NCI-H128 (cell line): ENCODE measurements at regions not wholly inside any gene's neighbourhood (a gene's known extent, or its start where the extent isn't known, plus 50 kb on each side); places are given as distances from the start of the nearest gene placed in this dataset.

Experiments
- DNase-seq: peaks from one replicate; lab custom pipeline; 2025; ENCODE audit not compliant: unreplicated experiment; lab: John Stamatoyannopoulos, UW

- DNase-seq: no peak
Observed at GRCh38 chr9:79120941-79121340, 450.8 kb upstream of the TLE4 start.

DNA sequence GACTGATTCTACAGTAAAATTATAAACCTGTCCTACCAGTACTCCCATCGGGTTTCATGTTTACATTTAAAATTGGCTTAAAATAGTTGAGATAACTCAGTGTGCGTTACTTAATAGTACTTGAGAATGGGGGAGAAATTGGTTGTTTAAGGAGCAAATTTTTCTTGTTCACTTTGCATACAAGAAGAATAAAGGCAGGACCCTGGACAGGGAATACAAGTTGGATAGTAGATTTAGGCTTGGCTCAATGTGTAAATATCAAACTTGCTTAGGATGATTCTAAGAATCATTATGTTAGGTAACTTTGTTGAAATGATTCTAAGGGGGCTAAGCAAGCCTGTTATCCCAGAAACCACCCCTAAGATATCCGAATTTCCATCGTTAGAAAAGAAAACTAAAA is 448.4 kb upstream of the TLE4 start:
- DNase-seq: no peak

DNA sequence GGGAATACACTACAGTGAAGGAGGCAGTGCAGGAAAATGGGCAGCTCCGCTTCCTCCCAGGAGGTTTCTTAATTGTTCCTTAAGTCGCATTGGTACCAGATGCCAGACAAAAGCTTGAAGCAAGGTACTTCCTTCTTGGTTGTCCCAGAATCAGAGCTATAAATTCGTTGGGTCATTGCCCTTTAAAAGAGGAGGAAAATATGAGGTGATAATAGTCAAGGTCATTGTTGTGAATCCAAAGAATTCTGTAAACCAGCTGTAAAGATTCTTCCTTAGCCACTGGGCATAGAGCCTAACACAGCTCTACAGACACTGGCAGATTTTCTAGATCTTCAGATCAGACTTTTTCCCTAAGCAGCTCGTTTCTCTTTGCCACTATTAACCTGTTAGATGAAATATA is 444.1 kb upstream of the TLE4 start:
- no peak for DNase-seq

GRCh38 chr9:79129865-79130480 is 441.8 kb upstream of the TLE4 start:
- DNase-seq: peak; percentile 16

GRCh38 chr9:79131246-79131774 is 440.5 kb upstream of the TLE4 start:
- DNase-seq: no peak

DNA sequence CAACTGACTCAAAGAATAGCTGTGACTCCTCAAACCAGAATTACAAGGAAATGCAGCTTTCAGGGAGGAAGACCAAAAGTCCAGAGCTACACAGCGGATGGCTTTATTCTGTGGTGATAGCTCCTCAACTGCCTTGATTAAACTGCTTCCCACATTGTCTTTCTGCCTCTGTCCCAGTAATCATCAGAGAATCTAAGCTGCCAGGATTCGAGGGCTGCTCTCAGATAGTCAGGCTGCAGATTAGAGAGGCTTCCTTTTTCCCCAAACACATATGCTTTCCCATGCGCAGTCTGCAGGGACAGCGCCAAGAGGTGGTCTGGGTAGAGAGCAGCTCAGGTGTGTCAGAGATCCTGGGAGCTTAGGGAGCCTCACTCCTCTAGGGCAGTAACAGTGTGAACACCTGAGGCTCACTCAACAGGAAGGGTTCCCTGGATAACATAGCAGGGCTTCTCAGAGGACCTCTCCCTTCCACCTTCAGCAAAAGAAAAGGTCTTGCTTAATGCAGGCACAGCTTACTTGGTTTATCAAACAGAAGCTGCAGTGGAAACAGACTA is 439.9 kb upstream of the TLE4 start:
- DNase-seq: no peak

- DNase-seq: no peak
Observed at GRCh38 chr9:79134654-79135053, 437.1 kb upstream of the TLE4 start.

- DNase-seq: no peak
Observed at GRCh38 chr9:79135681-79136415, 435.9 kb upstream of the TLE4 start.

DNA sequence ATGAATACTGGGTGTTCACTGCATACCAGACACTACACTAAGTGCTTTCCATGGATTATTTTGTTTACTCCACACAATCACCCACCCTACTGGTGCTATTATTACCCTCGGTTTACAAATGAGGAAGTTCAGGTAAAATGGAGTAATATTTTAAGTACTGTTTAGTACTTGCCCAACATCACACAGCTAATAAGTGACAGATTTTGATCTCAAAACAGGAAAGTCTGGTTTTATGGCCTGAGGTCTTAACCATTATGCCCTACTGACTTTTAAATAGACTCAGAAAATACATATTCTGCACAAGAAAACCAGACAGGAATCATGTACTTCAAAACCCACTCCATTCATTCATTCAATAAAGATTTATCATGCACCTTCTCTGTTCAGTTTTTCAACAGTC is 431.0 kb upstream of the TLE4 start:
- DNase-seq: no peak

DNA sequence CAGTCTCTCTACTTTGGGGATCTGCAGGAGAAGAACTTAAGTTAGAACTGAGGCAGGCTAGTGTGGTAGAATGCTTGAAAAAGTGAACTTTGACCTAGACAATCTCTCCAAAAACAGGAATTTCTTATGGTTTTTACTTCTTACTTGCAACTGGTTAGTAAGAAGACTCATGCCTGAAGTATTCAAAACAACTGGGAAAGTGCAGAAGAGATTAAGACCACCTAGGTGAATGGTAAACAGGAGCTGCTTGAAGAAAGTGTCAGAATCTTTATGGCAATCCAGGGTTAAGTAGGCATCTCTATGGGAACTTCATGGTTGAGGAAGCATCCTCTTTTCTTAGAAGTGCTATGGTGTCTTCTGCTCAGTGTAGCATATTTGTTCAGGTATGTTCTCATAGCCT is 428.6 kb upstream of the TLE4 start:
- DNase-seq: no peak

GRCh38 chr9:79145442-79145841 is 426.3 kb upstream of the TLE4 start:
- DNase-seq: no peak

DNA sequence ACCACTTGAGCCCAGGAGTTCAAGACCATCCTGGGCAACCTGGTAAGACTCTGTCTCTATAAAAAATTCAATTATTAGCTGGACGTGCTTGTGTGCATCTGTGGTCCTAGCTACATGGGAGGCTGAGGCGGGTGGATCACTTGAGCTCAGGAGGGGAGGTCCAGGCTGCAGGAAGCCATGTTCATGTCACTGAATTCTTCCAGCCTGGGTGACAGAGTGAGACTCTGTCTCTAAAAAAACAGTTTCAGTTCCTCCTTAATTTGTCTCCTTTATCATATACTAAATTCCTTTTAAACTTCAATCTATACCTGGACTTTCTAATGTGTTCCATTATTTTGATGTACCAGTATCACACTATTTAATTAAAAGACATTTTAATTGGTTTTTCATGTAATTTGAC is 422.2 kb upstream of the TLE4 start:
- DNase-seq: no peak

DNA sequence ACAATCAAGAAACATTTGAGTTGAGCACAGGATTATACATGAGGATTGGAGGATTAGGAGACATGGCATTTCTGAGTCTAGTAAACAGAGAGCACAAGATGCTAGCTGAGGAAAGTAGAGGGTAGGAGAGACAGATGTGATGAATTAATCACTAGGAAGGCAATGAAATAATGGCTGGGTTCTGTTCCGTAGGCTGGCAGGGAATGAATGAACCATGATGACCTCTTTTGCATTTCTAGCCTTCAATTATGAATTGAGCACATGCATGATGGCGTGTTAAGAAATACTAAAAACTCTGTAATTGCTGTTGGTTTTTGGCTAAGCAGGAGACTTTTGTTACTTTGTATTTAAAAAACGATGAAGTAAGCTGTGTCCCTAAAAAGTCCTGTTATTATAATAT is 420.0 kb upstream of the TLE4 start:
- no peak for DNase-seq

- DNase-seq: no peak
Observed at GRCh38 chr9:79152306-79152705, 419.5 kb upstream of the TLE4 start.

DNA sequence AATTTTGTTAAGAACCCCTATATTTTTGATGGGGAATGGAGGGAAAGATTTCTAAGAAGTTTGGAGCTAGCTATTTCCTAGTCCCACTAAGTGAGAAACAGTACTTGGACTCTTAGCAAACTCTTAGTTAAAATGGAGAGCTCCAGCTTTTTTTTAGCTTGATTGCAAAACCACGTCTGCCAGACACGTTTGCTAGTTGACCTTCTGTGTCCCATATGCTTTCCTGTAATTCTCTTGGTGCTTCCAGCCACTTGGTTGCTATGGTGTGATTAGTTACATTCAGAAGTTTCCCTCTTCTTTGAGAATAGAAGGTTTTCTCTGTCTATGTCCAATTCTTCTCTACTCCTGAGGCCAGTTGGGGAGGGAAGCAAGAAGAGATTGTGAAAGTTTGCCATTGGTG is 417.0 kb upstream of the TLE4 start:
- no peak for DNase-seq

DNA sequence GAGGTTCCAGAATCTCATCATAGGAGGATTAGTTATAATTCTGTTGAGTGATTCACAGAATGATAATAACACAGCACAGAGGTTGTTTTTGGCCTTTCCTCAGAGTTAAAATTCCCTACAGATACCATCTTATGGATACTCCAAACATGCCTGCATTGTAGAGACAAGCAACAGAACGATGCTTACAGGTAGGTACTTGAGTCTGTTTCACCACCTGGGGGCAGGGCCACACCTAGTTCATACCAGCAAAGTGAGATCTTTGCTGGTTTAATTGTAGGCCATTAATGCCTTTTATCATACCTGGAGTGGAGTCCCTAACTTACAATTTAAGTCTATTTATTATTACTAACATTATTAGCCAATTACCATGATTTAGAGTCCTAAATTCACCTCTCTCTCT is 416.5 kb upstream of the TLE4 start:
- DNase-seq: no peak

DNA sequence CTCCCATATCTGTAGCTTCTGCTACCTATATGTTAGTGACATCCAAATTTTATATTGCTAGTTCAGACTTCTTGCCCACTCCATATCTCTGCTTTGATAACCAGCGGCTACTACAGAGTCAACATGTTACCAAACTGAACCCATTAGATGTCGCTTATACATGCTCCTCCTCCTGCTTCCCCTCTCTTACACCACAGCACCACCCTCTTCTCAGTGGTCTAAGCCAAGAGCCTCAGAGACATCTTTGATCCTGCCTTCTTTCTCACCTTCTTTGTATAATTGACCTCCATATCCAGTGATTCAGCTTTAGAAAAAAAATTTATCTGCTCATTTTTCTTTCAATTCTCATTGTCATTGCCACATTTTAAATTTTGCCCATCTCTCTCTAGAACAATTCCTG is 408.2 kb upstream of the TLE4 start:
- no peak for DNase-seq

DNA sequence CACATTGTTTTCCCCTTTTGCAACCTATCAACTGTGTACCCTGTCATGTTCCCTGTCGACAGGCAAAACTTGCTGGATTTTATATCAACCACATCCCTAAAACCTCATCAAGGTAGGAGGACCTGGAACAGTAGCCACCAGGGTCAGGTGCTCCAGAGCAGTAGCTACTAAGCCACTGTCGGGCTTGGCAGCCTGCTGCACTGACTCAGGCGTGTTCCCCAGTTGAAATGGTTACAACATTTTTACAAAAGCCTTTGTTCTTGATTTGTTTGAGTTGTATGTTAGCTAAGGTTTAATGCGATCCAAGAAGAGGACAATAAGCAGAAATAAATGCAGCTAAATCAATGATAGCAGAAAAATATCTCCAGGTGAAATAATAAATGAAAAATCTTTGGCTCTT is 407.4 kb upstream of the TLE4 start:
- no peak for DNase-seq

DNA sequence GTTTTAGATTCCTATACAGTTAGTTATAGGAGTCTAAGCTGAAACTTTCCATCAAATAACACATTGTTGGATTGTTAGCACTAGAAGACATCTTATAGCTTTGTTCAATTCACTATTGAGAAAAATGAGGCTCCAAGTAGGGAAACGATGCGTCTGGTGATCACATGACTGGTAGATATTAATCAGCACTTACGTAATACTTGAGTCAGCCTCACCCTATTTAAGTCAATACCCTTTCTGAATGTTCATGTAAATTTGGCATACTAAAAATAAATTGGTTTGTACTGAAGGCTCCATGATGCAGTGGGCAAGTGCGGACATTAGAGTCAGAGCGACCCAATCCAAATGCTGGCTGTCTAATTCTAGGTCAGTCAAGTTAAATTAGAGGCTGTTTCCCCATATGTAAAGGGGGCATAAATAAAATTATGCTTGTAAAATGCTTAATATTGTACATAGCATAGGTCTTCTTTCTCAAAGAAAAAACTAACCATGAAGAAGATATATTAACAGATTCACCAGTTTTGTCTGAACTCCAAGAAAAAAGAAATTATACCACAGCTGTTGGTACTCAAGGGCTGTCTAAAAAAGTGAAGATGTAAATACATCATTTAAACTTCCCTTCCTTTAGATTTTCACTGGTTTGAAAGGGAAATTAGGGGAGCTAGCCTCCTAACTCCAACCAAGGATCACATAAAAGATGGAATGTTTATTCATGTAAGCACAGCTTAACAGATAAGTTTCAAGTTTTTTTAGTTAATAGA is 406.6 kb upstream of the TLE4 start:
- DNase-seq: no peak

DNA sequence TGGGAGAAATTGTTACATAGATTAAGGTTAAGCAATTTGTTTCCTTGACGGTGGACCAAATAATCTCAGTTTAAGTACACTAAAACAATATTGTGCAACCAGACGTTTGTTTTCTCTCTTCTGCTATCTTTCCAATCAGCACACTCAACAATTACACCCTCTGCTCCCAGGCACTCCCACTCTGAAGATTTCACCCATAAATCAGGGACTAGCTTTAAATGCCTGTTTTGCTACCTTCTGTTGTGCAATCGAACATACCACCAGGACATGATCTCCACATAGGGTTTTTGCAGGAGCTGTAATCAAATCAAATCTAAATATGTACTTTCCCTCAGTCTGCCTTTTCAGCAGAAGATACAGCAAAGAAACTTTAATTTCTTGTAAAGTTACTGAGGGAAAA is 405.8 kb upstream of the TLE4 start:
- DNase-seq: no peak

DNA sequence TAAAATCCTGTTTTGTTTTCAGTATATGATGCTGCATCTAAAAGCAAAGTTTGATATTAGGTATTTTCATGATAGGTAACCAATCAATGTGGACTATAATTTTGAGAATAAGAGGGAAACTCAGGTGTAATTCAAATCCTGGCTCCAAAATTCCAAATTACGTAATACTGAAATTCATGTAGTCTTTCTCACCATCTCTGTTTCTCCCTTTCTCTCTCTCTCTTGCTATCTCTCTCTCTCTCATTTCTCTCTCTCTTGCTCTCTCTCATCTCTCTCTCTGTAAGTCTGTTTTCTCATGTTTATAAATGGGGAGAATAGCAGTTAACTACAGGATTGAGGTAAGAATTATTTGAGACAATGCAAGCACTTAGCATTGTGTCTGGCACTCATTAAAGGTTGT is 401.1 kb upstream of the TLE4 start:
- no peak for DNase-seq

GRCh38 chr9:79173932-79174331 is 397.8 kb upstream of the TLE4 start:
- DNase-seq: no peak
